ENCODE measurements at regions not wholly inside any gene's neighbourhood (a gene's known extent, or its start where the extent isn't known, plus 50 kb on each side); places are given as distances from the start of the nearest gene placed in this dataset.
"Not testable (repeated sequence)": the region's sequence is repeated elsewhere in the genome, so short reads cannot be mapped to it uniquely, and the experiment has no call there.

DNA sequence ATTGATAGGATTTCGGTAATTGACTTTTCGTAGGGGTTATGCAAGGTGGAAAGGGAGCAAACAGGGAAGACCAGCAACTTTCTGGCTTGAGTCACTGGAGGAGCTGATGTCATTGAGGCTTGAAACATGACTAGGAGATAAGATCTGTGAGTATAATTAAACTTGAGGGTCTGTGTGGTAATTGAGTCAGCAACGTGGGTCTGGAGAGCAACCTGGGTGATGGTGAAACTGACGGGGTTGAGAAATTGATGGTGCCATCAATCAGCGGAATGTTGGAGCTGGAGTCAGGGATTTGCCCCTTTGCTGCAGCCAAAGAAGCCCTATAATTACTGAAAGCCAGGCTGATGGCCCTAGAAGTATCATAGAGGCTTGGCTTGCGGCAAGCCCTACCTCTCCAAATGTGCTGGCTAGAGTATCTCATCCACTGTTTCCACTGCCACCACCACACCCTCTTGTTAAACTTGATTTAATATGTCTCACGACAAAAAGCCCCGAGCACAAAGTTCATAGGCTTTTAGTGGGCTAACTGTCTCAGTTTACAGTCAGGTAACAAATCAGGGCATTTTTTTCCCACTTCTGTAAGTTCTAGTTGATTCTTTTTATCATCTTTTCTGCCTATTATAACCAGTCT, 186.9 kb upstream of the ELAC2 start:
- FAIRE-seq = no peak

DNA sequence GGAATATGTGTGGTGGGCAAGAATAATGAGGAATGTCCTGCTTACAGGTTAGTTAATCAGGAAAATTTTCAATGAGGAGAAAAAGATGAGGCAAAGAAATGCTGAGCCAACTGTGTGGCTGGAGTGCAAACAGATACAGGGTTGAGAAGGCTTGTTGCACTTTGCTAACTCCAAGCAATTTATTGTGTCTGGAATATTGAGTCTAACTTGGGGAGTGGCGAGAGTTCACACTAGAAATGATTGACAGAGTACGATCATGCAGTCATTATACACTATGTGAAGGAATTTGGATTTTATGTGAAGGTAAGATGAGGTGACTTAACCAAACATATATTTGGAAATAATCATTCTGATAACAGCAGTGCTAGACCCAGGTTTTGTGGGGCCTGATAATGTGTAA, 185.0 kb upstream of the ELAC2 start:
- no peak for FAIRE-seq

DNA sequence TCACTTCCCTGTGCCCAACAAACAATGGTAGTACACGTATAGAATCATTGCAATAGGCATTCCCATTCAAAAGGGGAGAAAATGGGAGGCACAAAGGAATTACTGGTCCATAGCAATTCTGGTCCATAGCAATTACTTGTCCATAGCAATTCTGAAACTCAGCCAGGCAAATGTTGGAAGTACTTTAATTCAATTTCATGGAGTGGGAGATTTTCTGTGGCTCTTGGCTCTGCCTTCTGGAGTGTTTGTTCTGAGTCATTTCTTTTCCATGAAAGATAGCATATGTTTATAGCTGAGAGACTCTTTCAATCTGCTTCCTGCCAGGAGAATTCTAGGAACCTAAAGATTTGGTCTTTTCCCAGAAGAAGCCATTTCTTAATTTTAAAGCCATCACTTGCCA, 182.8 kb upstream of the ELAC2 start:
- no peak for FAIRE-seq

DNA sequence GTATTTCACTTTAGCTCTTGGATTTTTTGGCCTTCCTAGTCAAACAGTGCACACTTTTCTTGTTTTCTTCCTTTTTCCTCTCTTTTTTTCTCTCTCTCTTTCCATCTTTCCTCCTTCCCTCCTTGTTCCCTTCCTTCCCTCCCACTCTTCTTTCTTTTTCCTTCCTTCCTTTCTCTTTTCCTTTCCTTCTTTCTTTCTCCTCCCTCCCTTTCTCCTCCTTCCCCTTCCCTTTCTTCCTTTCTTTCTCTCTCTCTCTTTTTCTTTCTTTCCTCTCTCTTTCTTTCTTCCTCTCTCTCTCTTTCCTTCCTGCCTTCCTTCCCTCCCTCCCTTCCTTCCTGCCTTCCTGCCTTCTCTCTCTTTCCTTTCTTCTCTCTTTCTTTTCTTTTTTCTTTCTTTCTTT, 181.6 kb upstream of the ELAC2 start:
- FAIRE-seq = no peak

DNA sequence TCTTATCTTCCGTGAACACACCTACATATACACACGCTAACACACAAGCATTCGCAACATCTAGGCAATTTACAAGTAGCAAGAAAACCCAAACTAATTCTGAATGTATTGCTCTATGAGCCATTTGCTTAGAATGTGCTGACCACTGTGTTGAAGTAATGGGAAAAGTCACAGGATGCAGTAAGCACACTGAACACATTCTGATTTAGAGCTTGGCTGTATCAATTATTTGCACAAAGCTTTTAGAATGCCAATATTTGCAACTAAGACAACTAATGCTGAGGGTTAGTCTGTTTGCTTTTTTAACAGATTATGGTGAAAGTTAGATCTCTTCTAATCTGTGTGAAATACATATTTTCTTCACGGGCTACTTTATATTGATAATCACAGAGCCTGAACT, 179.8 kb upstream of the ELAC2 start:
- no peak for FAIRE-seq

DNA sequence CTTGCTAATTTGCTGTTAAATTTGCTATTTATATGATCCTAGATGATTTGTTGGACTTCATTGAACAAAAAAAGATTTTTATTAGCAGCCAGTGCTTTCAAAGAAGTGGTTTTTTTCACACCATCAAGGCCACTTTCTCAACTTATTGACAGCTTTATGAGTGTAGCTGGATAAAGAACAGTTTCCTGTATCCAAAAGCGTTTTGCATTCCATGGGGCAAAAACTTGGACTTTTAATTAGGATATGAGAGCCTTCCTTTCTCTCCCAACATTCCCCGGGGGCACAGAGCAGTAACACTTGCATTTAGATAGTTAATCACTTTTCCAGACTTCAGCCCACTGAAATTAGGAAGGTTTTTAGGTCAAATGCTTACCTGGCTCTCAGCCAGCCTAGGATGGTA, 177.1 kb upstream of the ELAC2 start:
- no peak for FAIRE-seq

DNA sequence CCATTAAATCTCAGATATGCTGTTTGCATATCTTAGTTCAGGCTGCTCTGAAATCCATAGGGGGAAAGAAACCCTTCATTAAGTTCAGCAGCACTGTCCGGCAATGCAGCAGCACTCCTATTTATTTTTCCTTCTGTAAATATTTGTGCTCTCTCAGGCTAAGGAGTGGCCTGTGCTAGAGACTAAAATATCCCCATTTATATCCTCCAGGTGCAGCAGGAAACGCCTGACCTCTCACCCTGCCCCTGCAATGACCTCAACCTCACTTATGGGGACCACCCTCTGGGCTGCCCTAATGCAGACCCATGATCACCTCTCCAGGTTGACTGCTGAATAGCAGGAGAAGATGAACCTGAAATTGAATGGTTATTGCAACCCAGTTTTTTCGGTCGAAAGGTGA, 165.0 kb upstream of the ELAC2 start:
- FAIRE-seq = no peak

DNA sequence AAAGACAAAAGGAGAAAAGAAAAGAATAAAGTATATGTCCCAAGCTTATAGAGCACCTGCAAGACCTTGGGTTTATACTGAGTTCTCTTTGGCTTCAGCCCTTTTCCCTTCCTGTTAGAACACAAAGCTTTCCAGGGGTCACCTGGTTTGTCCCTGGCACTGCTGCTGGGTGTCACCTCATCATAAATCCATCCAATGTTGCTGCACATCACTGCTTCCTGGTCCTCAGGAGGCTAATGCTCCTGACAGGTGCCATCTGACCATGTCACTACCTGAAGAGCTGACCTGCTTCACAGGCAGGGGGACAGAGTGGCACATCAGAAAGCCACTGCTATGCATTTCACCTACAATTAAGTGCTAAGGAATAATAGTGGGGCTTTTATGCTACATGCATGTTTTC, 164.6 kb upstream of the ELAC2 start:
- FAIRE-seq = no peak

DNA sequence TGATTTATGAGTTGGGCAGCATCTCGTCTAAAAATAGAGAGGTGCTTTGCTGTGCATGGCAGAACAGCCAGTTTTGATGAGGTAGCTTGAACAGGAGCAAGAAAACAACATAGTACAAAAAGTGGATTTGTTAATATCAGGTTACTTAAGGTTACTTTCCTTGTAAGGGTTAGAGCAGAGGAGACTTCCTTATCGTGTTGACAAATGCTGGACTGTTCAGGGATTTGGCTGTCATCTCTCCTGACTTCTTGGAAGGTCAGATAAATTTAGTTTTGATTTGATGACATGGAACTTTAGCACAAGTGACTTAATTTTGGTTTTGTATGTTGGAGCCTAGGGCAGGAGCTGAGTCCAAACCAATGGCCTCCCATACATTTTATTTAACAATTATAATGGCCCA, 163.9 kb upstream of the ELAC2 start:
- no peak for FAIRE-seq

DNA sequence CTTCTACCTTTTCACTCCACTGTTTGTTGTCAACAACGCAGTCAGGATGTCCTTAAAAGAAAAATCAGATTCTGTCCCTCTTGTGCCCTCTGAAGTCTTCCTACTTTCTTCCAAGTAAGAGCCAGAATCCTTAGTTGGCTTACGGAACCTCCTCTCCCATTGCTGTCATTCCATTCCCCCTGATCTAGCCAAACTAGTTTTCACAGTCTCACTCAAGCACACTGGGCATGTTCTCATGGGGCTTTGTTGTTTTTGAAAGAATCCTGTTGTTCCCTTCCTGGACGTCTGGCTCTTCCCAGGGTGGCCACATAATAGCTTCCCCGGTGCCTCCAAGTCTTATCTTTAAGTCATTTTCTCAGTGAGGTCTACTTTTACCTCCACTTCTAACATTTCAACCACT, 158.6 kb upstream of the ELAC2 start:
- FAIRE-seq = no peak

DNA sequence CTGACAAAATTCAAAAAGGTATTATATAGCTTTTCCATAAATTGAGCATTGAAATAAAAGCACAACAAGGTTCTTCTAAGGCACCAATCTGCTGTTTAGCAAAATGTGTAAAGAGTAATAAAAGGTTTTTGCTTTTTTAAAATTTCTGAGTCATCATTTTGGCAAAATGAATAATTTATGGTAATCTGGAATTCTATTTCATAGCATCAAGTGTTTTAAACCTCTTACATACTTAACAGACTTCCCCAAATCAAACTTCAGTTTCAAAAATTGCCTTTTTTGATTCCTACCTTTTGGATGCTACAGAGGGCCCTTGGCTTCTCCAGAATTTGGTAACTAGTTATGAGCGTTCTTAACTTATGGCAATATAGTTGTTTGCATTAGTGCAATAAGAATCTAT, 154.0 kb upstream of the ELAC2 start:
- FAIRE-seq = no peak

DNA sequence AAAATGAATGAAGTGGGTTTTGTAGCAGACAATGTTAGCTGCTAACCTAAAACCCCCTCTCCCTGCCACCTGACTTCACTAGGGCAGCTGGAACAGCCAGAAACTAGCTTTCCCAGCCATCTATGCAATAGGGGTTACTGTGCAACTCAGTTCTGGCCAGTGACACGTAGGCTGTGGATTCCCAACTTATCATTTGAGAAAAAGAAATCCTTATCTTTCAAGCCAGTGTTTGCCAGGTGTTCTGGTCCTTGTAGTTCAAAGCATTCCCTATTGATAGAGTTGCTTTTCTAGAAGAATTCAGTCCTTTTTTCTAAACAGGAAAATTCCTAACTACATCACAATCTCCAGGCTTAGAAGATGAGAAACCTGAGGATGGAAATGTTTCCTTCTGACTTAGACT, 144.5 kb upstream of the ELAC2 start:
- no peak for FAIRE-seq

DNA sequence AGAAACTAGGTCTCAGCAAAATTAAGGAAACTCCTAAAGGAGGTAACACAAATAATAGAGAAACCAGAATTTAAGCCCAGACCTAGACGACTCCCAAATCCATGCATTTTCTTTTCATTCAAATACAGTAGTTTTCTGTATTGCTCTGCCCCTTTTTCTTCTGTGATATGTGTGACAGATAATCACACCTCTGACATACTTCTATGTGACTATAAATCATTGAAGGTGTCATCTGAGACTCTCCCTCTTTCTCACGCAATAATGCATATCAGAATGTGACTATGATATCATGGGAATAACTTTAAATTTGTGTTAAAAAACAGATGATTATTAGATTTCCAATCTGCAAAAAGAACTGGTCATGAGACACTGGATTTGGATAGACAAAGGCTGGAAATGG, 143.0 kb upstream of the ELAC2 start:
- no peak for FAIRE-seq

DNA sequence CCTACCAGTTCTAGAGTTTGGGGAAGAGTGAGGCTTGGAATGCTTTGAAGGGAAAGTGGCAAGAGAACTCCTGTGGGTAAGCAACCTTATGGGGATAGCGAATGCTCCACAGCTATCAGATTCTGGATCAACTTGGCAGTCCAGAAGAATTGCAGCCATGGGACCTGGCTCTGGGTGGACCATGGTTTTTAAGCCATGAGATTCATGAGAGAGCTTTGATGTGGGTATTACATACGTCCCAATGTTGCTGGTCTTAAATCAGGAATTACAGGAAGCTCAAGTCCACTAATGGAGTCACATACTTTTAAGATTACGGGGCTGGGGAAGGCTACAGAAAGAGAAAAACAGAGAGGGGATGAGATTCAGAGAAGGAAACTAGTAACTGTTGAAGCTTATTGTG, 142.5 kb upstream of the ELAC2 start:
- no peak for FAIRE-seq

DNA sequence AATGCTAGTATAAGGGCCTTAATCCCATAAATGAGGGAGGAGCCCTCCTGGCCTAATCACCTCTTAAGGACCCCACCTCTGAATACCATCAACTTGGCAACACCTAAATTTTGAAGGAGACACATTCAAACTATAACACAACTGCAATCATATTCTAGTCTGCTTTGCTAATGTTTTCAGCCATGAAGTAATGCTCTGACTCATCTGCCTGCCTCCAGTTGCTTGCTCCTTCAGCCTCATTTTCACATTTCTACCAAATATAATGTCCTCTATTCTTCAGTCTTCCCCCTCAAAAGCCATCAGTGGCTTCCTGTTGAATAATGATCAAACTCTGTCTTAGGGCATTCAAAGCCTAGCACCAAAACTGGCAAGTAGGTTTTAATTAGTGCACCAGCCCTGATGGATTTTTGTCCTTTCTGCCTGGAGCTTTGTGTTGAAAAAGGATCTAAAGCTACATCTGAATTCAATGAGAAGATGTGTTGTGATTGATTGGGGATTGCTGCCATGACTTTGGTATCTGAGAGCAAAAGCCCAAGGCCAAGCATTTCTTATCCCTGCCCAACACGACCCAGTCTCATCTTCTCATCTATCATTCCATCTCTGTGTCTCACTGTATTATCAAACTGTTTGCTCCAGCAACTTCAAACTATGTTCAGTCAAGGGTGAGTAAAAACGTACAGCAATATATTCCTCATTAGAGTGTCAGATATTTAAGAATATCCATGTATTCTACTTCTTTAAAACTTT, 140.8 kb upstream of the ELAC2 start:
- no peak for FAIRE-seq

DNA sequence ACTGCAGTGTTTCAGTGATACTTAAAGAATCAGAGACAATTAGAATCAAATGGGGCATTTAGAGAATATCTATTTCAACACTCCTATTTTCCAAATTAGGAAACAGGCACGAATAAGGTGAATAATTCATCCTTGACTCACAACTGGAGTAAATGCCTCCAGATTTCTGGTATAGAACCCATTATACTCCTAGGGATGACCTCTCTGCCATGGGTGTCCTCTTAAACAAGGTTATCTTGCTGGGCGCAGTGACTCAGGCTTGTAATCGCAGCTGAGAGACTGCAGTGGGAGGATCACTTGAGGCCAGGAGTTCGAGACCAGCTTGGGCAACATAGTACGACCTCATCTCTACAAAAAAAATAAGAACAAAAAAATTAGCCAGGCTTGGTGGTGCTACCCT, 139.8 kb upstream of the ELAC2 start:
- FAIRE-seq = no peak

DNA sequence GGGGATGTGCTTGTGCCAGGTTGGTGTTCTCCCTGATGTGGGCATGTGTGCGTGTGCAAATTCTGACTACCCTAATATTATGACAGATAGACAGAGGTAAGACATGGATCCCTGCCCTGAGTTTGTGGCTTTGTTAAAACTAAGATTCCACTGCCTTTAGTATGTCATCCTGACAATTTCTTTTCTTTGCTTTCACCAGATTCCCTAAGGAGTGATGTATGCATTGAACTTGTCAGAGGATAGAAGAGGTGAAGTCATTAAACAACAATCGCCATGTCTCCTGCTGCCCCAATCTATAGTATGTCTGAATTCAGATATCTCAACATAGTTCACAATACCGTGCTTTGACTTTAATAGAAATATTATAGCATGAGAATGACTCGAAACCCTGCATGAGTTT, 137.1 kb upstream of the ELAC2 start:
- FAIRE-seq = no peak

DNA sequence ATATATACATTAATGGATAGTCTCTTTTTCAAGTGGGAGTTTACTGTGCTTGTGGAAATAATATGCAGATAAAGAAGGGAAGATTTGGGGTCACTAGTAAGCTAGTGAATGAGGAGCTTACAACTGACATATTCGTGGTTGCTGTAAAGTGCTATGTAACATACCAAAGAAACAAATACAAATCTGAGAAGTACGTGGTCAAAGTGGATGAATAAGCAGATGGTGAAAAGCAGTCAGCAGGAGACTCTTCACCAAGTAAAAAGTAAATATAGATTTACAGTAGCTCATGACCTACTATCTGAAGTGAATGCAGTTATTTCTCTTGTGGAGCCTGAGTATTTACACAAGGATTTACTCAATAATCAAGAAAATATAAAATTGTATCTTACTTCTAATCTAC, 136.6 kb upstream of the ELAC2 start:
- FAIRE-seq = no peak

DNA sequence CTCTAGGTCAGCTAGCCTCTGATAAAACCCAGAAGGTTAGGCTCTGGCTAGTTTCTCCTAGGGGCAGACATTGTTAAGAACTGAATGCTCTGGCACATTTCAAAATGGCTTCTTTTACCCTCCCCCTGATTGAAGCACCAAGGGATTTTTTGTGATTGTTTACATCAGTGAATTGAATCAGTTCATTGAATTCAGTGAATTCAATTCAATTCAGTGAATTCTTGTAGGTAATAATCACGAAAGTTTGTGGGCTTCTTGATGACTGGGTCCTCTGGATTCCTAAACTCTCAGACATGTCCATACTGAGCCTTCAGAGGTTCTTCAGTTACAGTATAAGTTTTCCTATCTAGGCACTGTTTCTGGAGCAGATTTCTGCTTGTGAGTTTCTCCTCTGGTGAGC, 135.2 kb upstream of the ELAC2 start:
- FAIRE-seq = no peak

DNA sequence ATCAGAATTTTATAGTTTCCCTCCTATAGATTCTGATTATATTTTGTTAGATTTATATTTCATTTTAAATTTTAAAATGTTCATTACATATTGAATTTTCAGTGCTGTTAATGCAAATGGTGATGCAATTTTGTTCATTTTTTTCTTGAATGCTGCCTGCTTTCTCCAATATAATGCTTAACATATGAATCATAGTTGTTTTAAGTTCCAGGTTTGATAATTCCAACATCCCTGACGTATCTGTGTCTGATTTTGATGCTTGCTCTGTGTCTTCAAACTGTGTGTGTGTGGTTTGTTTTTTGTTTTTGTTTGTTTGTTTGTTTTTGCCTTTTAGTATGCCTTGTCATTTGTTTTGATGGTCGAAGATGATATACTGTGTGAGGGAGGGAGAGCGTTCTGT, 134.7 kb upstream of the ELAC2 start:
- no peak for FAIRE-seq

DNA sequence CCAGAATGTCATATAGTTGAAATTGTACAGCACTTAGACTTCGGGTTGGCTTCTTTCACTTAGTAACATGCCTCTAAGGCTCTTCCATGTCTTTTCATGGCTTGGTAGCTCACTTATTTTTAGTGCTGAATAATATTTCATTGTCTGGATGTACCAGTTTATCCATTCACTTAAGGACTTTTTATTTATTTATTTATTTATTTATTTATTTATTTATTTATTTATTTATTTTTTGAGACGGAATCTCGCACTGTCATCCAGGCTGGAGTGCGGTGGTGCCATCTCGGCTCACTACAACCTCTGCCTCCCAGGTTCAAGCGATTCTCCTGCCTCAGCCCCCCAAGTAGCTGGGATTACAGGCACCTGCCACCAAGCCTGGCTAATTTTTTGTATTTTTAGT, 132.9 kb upstream of the ELAC2 start:
- not testable (repeated sequence) for FAIRE-seq

DNA sequence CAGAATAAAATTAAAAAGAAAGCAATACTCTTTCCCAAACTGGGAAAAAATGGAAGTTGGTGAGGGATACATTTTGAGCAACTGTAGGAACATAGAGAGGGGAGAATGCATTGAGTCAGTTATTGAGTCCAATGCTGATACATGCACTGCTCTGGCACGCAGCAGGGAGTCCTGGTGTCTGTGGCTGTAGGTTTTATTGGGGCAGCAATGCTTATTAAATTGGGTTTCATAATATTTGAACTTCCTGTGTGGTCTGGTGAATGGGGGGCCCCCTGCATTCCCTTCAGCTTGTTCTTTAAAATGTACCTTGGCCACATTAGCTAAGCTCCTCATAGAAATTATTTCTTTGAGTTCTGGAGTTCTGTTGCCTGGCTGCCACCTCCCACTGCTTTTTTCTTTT, 125.2 kb upstream of the ELAC2 start:
- no peak for FAIRE-seq

DNA sequence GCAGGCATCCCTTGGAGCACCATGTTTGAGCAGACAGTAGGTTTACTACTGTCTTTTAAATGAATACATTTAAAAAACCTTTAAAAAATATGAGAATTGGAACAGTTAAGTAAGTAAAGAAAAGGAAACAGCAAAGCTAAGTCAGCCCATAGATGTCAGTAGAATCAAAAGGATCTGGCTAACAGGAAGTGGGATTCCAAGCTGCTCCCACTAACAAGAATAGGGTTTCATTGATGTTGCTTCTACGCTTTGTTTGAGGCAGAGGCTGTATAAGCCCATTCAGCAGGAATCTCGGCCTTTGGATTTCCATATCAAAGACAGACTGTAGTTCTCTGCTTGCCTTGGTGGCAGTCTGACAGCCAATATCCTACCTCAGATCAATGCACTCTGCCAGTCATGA, 122.9 kb upstream of the ELAC2 start:
- FAIRE-seq = no peak

DNA sequence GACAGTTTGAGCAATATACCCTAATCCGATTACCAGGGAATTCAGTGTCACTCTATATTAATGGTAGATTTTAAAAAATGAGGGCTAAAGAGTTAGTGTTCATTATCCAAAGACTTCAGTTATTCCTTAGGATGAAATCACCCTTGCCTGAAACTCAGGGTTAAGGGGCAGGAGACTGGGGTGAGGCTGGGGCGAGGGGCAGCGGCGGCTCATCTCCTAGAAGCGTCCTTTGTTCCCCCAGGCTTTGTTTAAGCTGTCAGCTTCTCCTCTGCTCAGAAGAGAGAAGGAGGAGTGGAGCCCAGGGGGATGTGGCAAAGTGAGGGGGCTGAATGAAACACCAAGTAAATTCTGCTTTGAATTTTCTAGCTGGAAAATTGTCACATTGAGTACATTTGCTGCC, 117.7 kb upstream of the ELAC2 start:
- FAIRE-seq = no peak

DNA sequence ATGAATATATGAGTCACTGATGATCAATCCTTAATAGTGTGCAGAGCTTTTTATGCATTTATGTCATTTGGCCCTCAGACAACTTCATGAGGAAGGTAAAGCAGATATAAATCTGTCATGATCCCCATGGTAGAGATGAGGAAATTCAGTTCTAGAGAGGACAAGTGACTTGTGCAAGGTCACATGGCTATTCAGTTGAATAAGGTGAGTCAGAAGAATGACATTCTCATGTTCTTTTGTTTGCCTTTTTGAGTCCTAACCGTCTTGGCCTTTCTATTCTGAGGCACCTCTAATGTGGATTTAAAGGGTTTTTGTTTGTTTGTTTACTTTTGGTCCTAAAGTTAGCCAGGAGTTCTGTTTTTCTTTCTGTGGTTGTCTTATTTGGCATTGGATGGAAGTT, 116.2 kb upstream of the ELAC2 start:
- no peak for FAIRE-seq

Data from endometrium (tissue), 2 donors.